ENCODE measurements at regions not wholly inside any gene's neighbourhood (a gene's known extent, or its start where the extent isn't known, plus 50 kb on each side); places are given as distances from the start of the nearest gene placed in this dataset.

- H3K27ac ChIP-seq = no peak overlapping the region
- TF ChIP-seq CTCF (conservative IDR thresholded peaks at IDR 0.05) = no peak
Measured at GRCh38 chr9:36492865-36493264, 79.8 kb upstream of the MELK start.

GRCh38 chr9:36489453-36489852 lies 83.2 kb upstream of the MELK start:
- no peak overlapping the region for H3K27ac ChIP-seq
- TF ChIP-seq CTCF (conservative IDR thresholded peaks at IDR 0.05) = no peak

GRCh38 chr9:36488389-36488756 lies 84.3 kb upstream of the MELK start:
- peak overlapping the region; percentile 85 for H3K27ac ChIP-seq

GRCh38 chr9:36487482-36488388 lies 85.0 kb upstream of the MELK start:
- TF ChIP-seq CTCF (conservative IDR thresholded peaks at IDR 0.05) = no peak
- H3K27ac ChIP-seq = peak overlapping the region; percentile 85

More at GRCh38 chr9:36488389-36488756, 84.3 kb upstream of the MELK start:
- TF ChIP-seq CTCF (conservative IDR thresholded peaks at IDR 0.05) = no peak

GRCh38 chr9:36486933-36487481 lies 85.7 kb upstream of the MELK start:
- H3K27ac ChIP-seq = peak overlapping the region; percentile 85
- TF ChIP-seq CTCF (conservative IDR thresholded peaks at IDR 0.05) = no peak

GRCh38 chr9:36486329-36486932 lies 86.3 kb upstream of the MELK start:
- peak overlapping the region; percentile 85 for H3K27ac ChIP-seq
- TF ChIP-seq CTCF (conservative IDR thresholded peaks at IDR 0.05) = no peak

- no peak for TF ChIP-seq CTCF (conservative IDR thresholded peaks at IDR 0.05)
- no peak overlapping the region for H3K27ac ChIP-seq
Measured at GRCh38 chr9:36485647-36486328, 85.7 kb upstream of the RNF38 start.
